ENCODE measurements at regions not wholly inside any gene's neighbourhood (a gene's known extent, or its start where the extent isn't known, plus 50 kb on each side); places are given as distances from the start of the nearest gene placed in this dataset.

- H3K4me3 Mint-ChIP-seq = no peak overlapping the region
- H4K20me1 ChIP-seq (ENCODE audit: insufficient read depth, low read length) = no peaks in the 10 kb centered on the region
- peaks cover 5 to 8% (median 5%) of the 10 kb centered on the region in 3 donors for H3K27me3 Mint-ChIP-seq (ENCODE audit: low read depth in 3 of 3)
- no peak overlapping the region for H3K27ac Mint-ChIP-seq
- peaks cover 0 to 14% (median 2%) of the 10 kb centered on the region in 7 donors for H3K9me3 Mint-ChIP-seq
- no peaks in the 10 kb centered on the region for H3K36me3 Mint-ChIP-seq
- H3K9me3 ChIP-seq (replicated peaks in 1 of 2; ENCODE audit: control insufficient read depth in 1 of 2, insufficient read depth in 1 of 2, low read length in 2 of 2) = no peaks in the 10 kb centered on the region
- no peak overlapping the region for H3K4me3 ChIP-seq (replicated peaks in 1 of 3; ENCODE audit: low read depth in 2 of 3, low read length in 3 of 3)
- TF ChIP-seq, protein P1, sequence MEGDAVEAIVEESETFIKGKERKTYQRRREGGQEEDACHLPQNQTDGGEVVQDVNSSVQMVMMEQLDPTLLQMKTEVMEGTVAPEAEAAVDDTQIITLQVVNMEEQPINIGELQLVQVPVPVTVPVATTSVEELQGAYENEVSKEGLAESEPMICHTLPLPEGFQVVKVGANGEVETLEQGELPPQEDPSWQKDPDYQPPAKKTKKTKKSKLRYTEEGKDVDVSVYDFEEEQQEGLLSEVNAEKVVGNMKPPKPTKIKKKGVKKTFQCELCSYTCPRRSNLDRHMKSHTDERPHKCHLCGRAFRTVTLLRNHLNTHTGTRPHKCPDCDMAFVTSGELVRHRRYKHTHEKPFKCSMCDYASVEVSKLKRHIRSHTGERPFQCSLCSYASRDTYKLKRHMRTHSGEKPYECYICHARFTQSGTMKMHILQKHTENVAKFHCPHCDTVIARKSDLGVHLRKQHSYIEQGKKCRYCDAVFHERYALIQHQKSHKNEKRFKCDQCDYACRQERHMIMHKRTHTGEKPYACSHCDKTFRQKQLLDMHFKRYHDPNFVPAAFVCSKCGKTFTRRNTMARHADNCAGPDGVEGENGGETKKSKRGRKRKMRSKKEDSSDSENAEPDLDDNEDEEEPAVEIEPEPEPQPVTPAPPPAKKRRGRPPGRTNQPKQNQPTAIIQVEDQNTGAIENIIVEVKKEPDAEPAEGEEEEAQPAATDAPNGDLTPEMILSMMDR (IDR thresholded peaks at IDR 0.05) = no peak
- H3K4me1 ChIP-seq (ENCODE audit: control insufficient read depth in 1 of 2, insufficient read depth in 2 of 2, low read length in 2 of 2) = no peaks in the 10 kb centered on the region
- no peak overlapping the region for H3K4me2 ChIP-seq (replicated peaks; ENCODE audit: extremely low read depth, low read length, poor library complexity, severe bottlenecking)
- intact Hi-C loops (cut with micrococcal nuclease) = no loop called here
- DNase-seq = no peak
- H3K79me2 ChIP-seq (ENCODE audit: insufficient read depth, low read length) = no peaks in the 10 kb centered on the region
- no peak overlapping the region for H2AFZ ChIP-seq (ENCODE audit: insufficient read depth, low read depth, low read length, poor library complexity, severe bottlenecking)
- H3K27me3 ChIP-seq (ENCODE audit: control insufficient read depth in 2 of 2, insufficient read depth in 2 of 2, low read length in 2 of 2) = no peaks in the 10 kb centered on the region
- no peak overlapping the region for H3K9ac ChIP-seq (ENCODE audit: insufficient read depth, low read length, poor library complexity, severe bottlenecking)
- H3K36me3 ChIP-seq (replicated peaks in 1 of 2; ENCODE audit: control insufficient read depth in 1 of 2, insufficient read depth in 2 of 2, low read length in 2 of 2) = no peaks in the 10 kb centered on the region
- H3K27ac ChIP-seq (ENCODE audit: low read depth in 1 of 2, low read length in 2 of 2) = no peak overlapping the region
- no peaks in the 10 kb centered on the region for H3K4me1 Mint-ChIP-seq
- WGBS (ENCODE audit: insufficient coverage) = no CpG with 5 or more reads among the region's 1 CpG
These were observed 94.9 kb upstream of the CADM1 start for GRCh38 chr11:115599125-115599524.

GRCh38 chr11:115598257-115598901 is 94.2 kb upstream of the CADM1 start:
- Mint-ChIP-seq H3K9me3 (peaks cover 0 to 14% (median 3%) of the 10 kb centered on the region in 7 donors), H3K27me3 (ENCODE audit: low read depth in 3 of 3) (peaks cover 5 to 8% (median 5%) of the 10 kb centered on the region in 3 donors), H3K4me1 (no peaks in the 10 kb centered on the region), H3K27ac (no peak overlapping the region), H3K36me3 (no peaks in the 10 kb centered on the region), H3K4me3 (no peak overlapping the region)
- Histone ChIP-seq H3K9ac (ENCODE audit: insufficient read depth, low read length, poor library complexity, severe bottlenecking) (no peak overlapping the region), H3K9me3 (replicated peaks in 1 of 2; ENCODE audit: control insufficient read depth in 1 of 2, insufficient read depth in 1 of 2, low read length in 2 of 2) (no peaks in the 10 kb centered on the region), H3K36me3 (replicated peaks in 1 of 2; ENCODE audit: control insufficient read depth in 1 of 2, insufficient read depth in 2 of 2, low read length in 2 of 2) (no peaks in the 10 kb centered on the region), H3K27me3 (ENCODE audit: control insufficient read depth in 2 of 2, insufficient read depth in 2 of 2, low read length in 2 of 2) (no peaks in the 10 kb centered on the region), H4K20me1 (ENCODE audit: insufficient read depth, low read length) (no peaks in the 10 kb centered on the region), H3K27ac (ENCODE audit: low read depth in 1 of 2, low read length in 2 of 2) (no peak overlapping the region), H3K4me1 (ENCODE audit: control insufficient read depth in 1 of 2, insufficient read depth in 2 of 2, low read length in 2 of 2) (no peaks in the 10 kb centered on the region), H3K79me2 (ENCODE audit: insufficient read depth, low read length) (no peaks in the 10 kb centered on the region), H3K4me2 (replicated peaks; ENCODE audit: extremely low read depth, low read length, poor library complexity, severe bottlenecking) (no peak overlapping the region), H3K4me3 (replicated peaks in 1 of 3; ENCODE audit: low read depth in 2 of 3, low read length in 3 of 3) (no peak overlapping the region), H2AFZ (ENCODE audit: insufficient read depth, low read depth, low read length, poor library complexity, severe bottlenecking) (no peak overlapping the region)
- TF ChIP-seq, protein P1 (IDR thresholded peaks at IDR 0.05) = no peak
- intact Hi-C loops (cut with micrococcal nuclease) = no loop called here
- no peak for DNase-seq
- WGBS (ENCODE audit: insufficient coverage) = no CpG with 5 or more reads among the region's 3 CpGs

All from CD14-positive monocyte (primary cell).